IMR-90 (cell line): ENCODE measurements at regions not wholly inside any gene's neighbourhood (a gene's known extent, or its start where the extent isn't known, plus 50 kb on each side); places are given as distances from the start of the nearest gene placed in this dataset.

ENCODE experiments used
- ATAC-seq: fragments of 200-7000 bp; cut with Tn5 transposase; 2 replicates; pipeline ENCODE4 v1.9.1; 2020; ENCODE audit warnings: low read depth, mild to moderate bottlenecking, moderate library complexity
- BruUV-seq: library from RNA; stranded (reverse); fragments of 400-500 nt; replicated peaks from 2 replicates; lab custom pipeline; 2021; lab: Mats Ljungman, UMichigan
- CTCF ChIA-PET: fragments of 300-600 bp; formaldehyde crosslinking; extraction: SDS; loops from one replicate; lab custom pipeline; 2021; ENCODE audit warnings: antibody characterized with exemption; lab: Yijun Ruan, JAX
- POLR2A ChIA-PET: fragments of 300-600 bp; sonication (Branson Sonifier 250); formaldehyde crosslinking; loops from one replicate; lab custom pipeline; 2022; ENCODE audit warnings: antibody characterized with exemption; ENCODE audit not compliant: unreplicated experiment; lab: Charles Lee
- DNase-seq: peaks from one replicate; pipeline ENCODE4 v3.0.0; 2013
- H2AFZ ChIP-seq: replicated peaks from 2 replicates; pipeline ENCODE3; 2013; ENCODE audit warnings: low read length, mild to moderate bottlenecking; ENCODE audit not compliant: poor library complexity
- H2AK5ac ChIP-seq: 2 replicates; pipeline ENCODE4 v1.6.1; 2013; ENCODE audit warnings: low read depth, low read length, inconsistent platforms
- H2AK9ac ChIP-seq: replicated peaks from 2 replicates; pipeline ENCODE3; 2013; ENCODE audit warnings: mild to moderate bottlenecking, low read depth, low read length, moderate library complexity; ENCODE audit not compliant: poor library complexity
- H2BK120ac ChIP-seq: 2 replicates; pipeline ENCODE4 v1.6.1; 2013; ENCODE audit warnings: low read depth, low read length, inconsistent platforms
- H2BK15ac ChIP-seq: 3 replicates; pipeline ENCODE4 v1.6.1; 2013; ENCODE audit warnings: low read depth, low read length, inconsistent platforms
- H2BK20ac ChIP-seq: 2 replicates; pipeline ENCODE4 v1.6.1; 2013; ENCODE audit warnings: low read depth, mild to moderate bottlenecking, inconsistent platforms, low read length, moderate library complexity
- H2BK5ac ChIP-seq: 2 replicates; pipeline ENCODE4 v1.6.1; 2013; ENCODE audit warnings: mild to moderate bottlenecking, low read depth, low read length, inconsistent platforms; ENCODE audit not compliant: poor library complexity, severe bottlenecking
- H3K14ac ChIP-seq: replicated peaks from 2 replicates; pipeline ENCODE4 v1.6.1; 2013; ENCODE audit warnings: low read depth, low read length, inconsistent platforms
- H3K18ac ChIP-seq: 2 replicates; pipeline ENCODE4 v1.6.1; 2013; ENCODE audit warnings: low read depth, low read length, control low read depth
- H3K23ac ChIP-seq: 2 replicates; pipeline ENCODE4 v1.6.1; 2013; ENCODE audit warnings: low read depth, low read length, inconsistent platforms
- H3K27ac ChIP-seq: 2 replicates; pipeline ENCODE4 v1.5.1; 2013; ENCODE audit warnings: mild to moderate bottlenecking, control low read depth, low read length; ENCODE audit not compliant: insufficient read depth
- H3K27me3 ChIP-seq: 2 replicates; pipeline ENCODE4 v1.6.1; 2013; ENCODE audit warnings: low read length; ENCODE audit not compliant: control insufficient read depth, insufficient read depth
- H3K36me3 ChIP-seq: 2 replicates; pipeline ENCODE4 v1.6.1; 2013; ENCODE audit warnings: low read length, mixed read lengths; ENCODE audit not compliant: control insufficient read depth, insufficient read depth
- H3K4ac ChIP-seq: 2 replicates; pipeline ENCODE4 v1.6.1; 2013; ENCODE audit warnings: low read depth, low read length, inconsistent platforms
- H3K4me1 ChIP-seq: 2 replicates; pipeline ENCODE4 v1.6.1; 2013; ENCODE audit warnings: low read length, mixed read lengths; ENCODE audit not compliant: control insufficient read depth, insufficient read depth
- H3K4me2 ChIP-seq: 2 replicates; pipeline ENCODE4 v1.6.1; 2013; ENCODE audit warnings: low read depth, mild to moderate bottlenecking, control low read depth, low read length, moderate library complexity
- H3K4me3 ChIP-seq: 2 replicates; pipeline ENCODE4 v1.5.1; 2013; ENCODE audit warnings: low read depth, mild to moderate bottlenecking, control low read depth, low read length, moderate library complexity; ENCODE audit not compliant: insufficient read depth
- H3K56ac ChIP-seq: 2 replicates; pipeline ENCODE4 v1.6.1; 2013; ENCODE audit warnings: low read length, inconsistent platforms; ENCODE audit not compliant: insufficient read depth; ENCODE audit errors: extremely low read depth
- H3K79me1 ChIP-seq, 2 experiments: 2 replicates each; pipeline ENCODE4 v1.6.1; 2013; ENCODE audit warnings: low read length in 2 of 2, inconsistent platforms in 1 of 2, low read depth in 1 of 2
- H3K9ac ChIP-seq: 2 replicates; pipeline ENCODE4 v1.6.1; 2013; ENCODE audit warnings: low read depth, low read length, control low read depth
- H3K9me1 ChIP-seq: 2 replicates; pipeline ENCODE4 v1.6.1; 2013; ENCODE audit warnings: low read length, inconsistent platforms; ENCODE audit not compliant: insufficient read depth
- H3K9me3 ChIP-seq: 2 replicates; pipeline ENCODE4 v1.6.1; 2013; ENCODE audit warnings: low read length; ENCODE audit not compliant: control insufficient read depth, insufficient read depth
- H4K20me1 ChIP-seq: 2 replicates; pipeline ENCODE4 v1.6.1; 2013; ENCODE audit warnings: low read length, inconsistent platforms; ENCODE audit not compliant: insufficient read depth
- H4K5ac ChIP-seq: 2 replicates; pipeline ENCODE4 v1.6.1; 2013; ENCODE audit warnings: mild to moderate bottlenecking, low read depth, low read length, control low read depth
- H4K8ac ChIP-seq, 2 experiments: 2 replicates each; pipeline ENCODE4 v1.6.1; 2013; ENCODE audit warnings: low read depth in 2 of 2, low read length in 2 of 2, control low read depth in 1 of 2, inconsistent platforms in 1 of 2
- H4K91ac ChIP-seq: 2 replicates; pipeline ENCODE4 v1.6.1; 2013; ENCODE audit warnings: low read depth, low read length, inconsistent platforms; ENCODE audit not compliant: insufficient read depth
- BHLHE40 ChIP-seq: fragments of 150-350 bp; IDR thresholded peaks from 2 replicates; pipeline ENCODE4 v1.6.1; 2016; ENCODE audit warnings: mild to moderate bottlenecking, low read depth, low read length
- CTCF ChIP-seq: conservative IDR thresholded peaks from 2 replicates; pipeline ENCODE4 v1.5.1; 2012; ENCODE audit warnings: mild to moderate bottlenecking, low read depth, low read length, improper control_type of control experiment
- ELK1 ChIP-seq: fragments of 150-350 bp; IDR thresholded peaks from 2 replicates; pipeline ENCODE4 v1.6.1; 2016; ENCODE audit warnings: low read depth, mild to moderate bottlenecking, low read length, moderate library complexity, borderline replicate concordance
- MAFK ChIP-seq: IDR thresholded peaks from 2 replicates; pipeline ENCODE4 v1.6.1; 2012; ENCODE audit warnings: low read depth, low read length, improper control_type of control experiment
- MAZ ChIP-seq: IDR thresholded peaks from 2 replicates; pipeline ENCODE4 v1.6.1; 2012; ENCODE audit warnings: low read depth, mild to moderate bottlenecking, low read length, improper control_type of control experiment, moderate library complexity, borderline replicate concordance
- MXI1 ChIP-seq: IDR thresholded peaks from 2 replicates; pipeline ENCODE4 v1.6.1; 2012; ENCODE audit warnings: low read depth, mild to moderate bottlenecking, low read length, moderate library complexity, borderline replicate concordance
- RCOR1 ChIP-seq: IDR thresholded peaks from 2 replicates; pipeline ENCODE4 v1.6.1; 2012; ENCODE audit warnings: mild to moderate bottlenecking, low read length, improper control_type of control experiment; ENCODE audit not compliant: insufficient replicate concordance
- RFX5 ChIP-seq: IDR thresholded peaks from 2 replicates; pipeline ENCODE4 v1.8.0; 2012; ENCODE audit warnings: low read depth, mild to moderate bottlenecking, low read length, moderate library complexity
- SMC3 ChIP-seq: fragments of 150-350 bp; IDR thresholded peaks from 2 replicates; pipeline ENCODE4 v1.6.1; 2016; ENCODE audit warnings: low read depth, mild to moderate bottlenecking, antibody characterized with exemption, low read length, moderate library complexity
- WGBS, 2 experiments: methylation state at CpG; one replicate each; pipeline versions ENCODE4 v1.1.5 to v1.1.7; 2013; ENCODE audit warnings: missing lambda C conversion rate in 2 of 2; ENCODE audit not compliant: insufficient read length in 1 of 2; ENCODE audit errors: extremely low coverage in 2 of 2; 5-methylcytosine and 5-hydroxymethylcytosine counted together
- dilution Hi-C: fragments of 300-500 bp; cut with HindIII; formaldehyde crosslinking; loops from one replicate; pipeline ENCODE4 v1.14.3; 2018; ENCODE audit warnings: low sequenced_read_pairs; ENCODE audit not compliant: unreplicated experiment
- in situ Hi-C: fragments of 300-500 bp; cut with MboI; formaldehyde crosslinking; loops from 3 replicates; pipeline ENCODE4 v1.14.3; 2019; ENCODE audit warnings: low sequenced_read_pairs, inconsistent platforms, mixed read lengths
- intact Hi-C: fragments of 100-400 bp; cut with micrococcal nuclease; formaldehyde crosslinking; loops from 2 replicates; pipeline ENCODE4 v1.10.0; 2022

GRCh38 chr2:6043238-6043637, 351.1 kb downstream of the SOX11 start:
- dilution Hi-C loops (no loop called here), in situ Hi-C loops (no loop called here), intact Hi-C loops (no loop called here)
- no peak overlapping the region for H4K91ac ChIP-seq
- no peaks in the 10 kb centered on the region for H3K27me3 ChIP-seq
- H2AK9ac ChIP-seq: no peak overlapping the region
- no peak overlapping the region for H3K4ac ChIP-seq
- H3K4me3 ChIP-seq: no peak overlapping the region
- H3K36me3 ChIP-seq: no peaks in the 10 kb centered on the region
- H3K14ac ChIP-seq: no peak overlapping the region
- no peak overlapping the region for H2BK20ac ChIP-seq
- BruUV-seq: no TSS peak
- H4K8ac ChIP-seq: no peak overlapping the region
- no peak overlapping the region for H2BK120ac ChIP-seq
- CTCF ChIA-PET: no interaction called here
- H3K9me3 ChIP-seq: peaks cover 2% of the 10 kb centered on the region
- no peaks in the 10 kb centered on the region for H3K4me1 ChIP-seq
- H3K56ac ChIP-seq: no peak overlapping the region
- H2AFZ ChIP-seq: no peak overlapping the region
- no peak overlapping the region for H3K27ac ChIP-seq
- H2BK5ac ChIP-seq: no peak overlapping the region
- POLR2A ChIA-PET: no interaction called here
- TF ChIP-seq MXI1: no peak
- TF ChIP-seq RFX5: no peak
- TF ChIP-seq RCOR1: no peak
- no peak for TF ChIP-seq BHLHE40
- TF ChIP-seq MAZ: no peak
- TF ChIP-seq CTCF: no peak
- TF ChIP-seq SMC3: no peak
- no peak for TF ChIP-seq MAFK
- TF ChIP-seq ELK1: no peak
- no peak overlapping the region for H4K5ac ChIP-seq
- no peak overlapping the region for H3K9ac ChIP-seq
- no peaks in the 10 kb centered on the region for H3K9me1 ChIP-seq
- 71% methylated on average over 1 of the region's 9 CpGs; no CpG with 5 or more reads in 1 of the 2 experiments for WGBS, 2 experiments
- no peak overlapping the region for H3K23ac ChIP-seq
- DNase-seq: no peak
- H4K20me1 ChIP-seq: no peaks in the 10 kb centered on the region
- no peak for ATAC-seq
- H2BK15ac ChIP-seq: no peak overlapping the region
- H3K18ac ChIP-seq: no peak overlapping the region
- H3K4me2 ChIP-seq: no peak overlapping the region
- H3K79me1 ChIP-seq: no peaks in the 10 kb centered on the region
- H2AK5ac ChIP-seq: no peak overlapping the region
